GM19397 (cell line): ENCODE measurements at regions not wholly inside any gene's neighbourhood (a gene's known extent, or its start where the extent isn't known, plus 50 kb on each side); places are given as distances from the start of the nearest gene placed in this dataset.

Experiments
- ATAC-seq: cut with Tn5 transposase; IDR thresholded peaks from one replicate; pipeline ENCODE4 v1.9.1; 2021; ENCODE audit warnings: mild to moderate bottlenecking, moderate library complexity; ENCODE audit not compliant: unreplicated experiment

- no peak for ATAC-seq
These were observed 272.8 kb downstream of the MAFB start for GRCh38 chr20:40416274-40416673.

- ATAC-seq: no peak
These were observed 274.0 kb downstream of the MAFB start for GRCh38 chr20:40414843-40415615.

DNA sequence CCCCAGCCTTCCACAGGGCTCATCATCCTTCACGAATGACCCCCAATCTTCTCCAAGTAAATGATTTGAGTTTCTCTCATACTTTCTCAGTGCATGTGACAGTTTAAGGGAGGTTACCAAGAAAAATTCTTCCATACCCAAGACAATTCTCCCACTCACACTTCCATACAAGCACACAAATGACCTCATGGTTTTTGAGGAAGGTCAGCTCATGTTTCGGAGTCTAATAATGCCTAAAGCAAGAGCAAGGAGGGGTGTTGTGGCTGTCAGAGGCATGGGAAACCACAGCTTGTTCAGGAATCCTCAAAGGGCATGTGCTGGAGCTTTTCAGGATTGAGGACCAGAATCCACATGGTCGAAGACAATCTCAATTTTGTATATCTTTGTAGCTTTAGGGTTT is 279.0 kb downstream of the MAFB start:
- no peak for ATAC-seq

GRCh38 chr20:40397467-40397866 is 291.6 kb downstream of the MAFB start:
- no peak for ATAC-seq

DNA sequence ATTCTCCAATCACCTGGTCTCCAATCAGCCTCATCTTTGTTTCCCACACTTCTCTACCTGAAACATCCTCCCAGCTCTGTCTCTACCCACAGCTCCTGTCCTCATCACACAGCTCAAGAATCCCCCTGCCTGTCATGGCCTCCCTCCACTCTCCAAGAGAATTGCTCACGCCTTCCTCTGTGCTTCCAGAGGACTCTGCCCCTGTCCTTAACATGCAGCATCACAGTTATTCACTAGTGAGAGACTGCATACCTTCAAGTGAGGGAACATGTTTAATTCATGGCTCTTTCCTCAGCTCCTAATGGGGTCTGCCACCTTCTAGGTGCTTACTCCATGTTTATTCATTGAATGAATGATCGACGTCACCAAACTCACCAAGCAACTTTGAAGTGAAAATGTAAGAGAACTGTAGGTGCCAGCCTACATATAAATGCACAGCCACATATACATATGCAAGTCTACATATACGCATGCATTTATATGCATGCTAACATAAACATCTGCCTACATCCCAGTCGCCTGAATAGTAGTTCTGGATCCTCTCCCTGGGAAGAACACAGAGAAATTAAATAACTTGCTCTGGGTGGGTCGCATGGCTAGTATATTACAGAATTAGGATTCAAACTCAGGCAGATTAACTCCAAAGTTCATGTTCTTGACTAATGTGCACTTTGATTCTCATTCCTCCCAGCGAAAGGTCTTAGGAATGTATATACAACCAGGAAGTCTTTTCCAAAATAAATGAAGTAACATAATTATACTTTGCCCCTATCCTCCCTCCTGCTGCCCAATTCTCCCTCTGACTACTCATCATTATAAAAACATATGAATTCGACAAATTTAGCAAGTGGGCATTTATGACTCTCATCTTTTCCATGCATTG is 295.6 kb downstream of the MAFB start:
- ATAC-seq: no peak

- ATAC-seq: no peak
These were observed 298.4 kb downstream of the MAFB start for GRCh38 chr20:40390654-40391053.

- ATAC-seq: no peak
These were observed 318.2 kb downstream of the MAFB start for GRCh38 chr20:40370800-40371199.

GRCh38 chr20:40368876-40369275 is 320.2 kb downstream of the MAFB start:
- no peak for ATAC-seq

GRCh38 chr20:40361916-40362315 is 327.1 kb downstream of the MAFB start:
- no peak for ATAC-seq

DNA sequence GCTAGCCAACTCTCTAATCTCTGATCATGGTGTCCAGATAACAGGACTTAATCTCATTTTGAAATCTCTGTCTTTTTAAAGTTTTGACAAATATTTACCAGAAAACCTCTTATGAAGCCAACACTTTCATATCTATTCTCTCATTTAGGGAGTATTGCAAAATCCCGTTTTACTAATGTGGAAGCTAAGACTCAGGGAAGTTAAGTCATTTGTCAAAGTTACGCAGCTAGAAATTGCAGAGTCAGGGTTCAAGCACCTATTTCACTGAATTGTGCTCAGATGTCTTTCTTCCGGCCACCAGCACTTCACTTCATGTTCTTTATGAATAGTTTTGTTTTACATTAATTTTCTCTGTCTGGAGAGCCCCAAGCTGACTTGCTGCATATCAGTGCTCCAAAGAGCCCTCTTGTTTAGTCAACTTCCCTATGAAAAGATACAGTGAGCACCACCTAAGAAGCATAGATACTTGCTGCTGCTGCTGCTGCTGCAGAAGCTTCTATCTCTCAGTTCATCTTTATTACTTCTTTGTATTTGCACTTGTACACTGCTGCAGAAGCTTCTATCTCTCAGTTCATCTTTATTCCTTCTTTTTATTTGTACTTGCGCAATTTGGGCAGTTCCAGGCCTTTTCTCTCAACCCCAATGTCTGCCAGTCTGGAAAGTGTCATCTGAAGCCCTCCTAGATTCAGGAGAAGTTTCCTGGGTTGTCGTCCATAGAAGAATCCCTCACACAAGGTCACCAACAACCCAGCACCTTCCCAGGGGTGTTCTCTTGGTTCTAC is 329.7 kb downstream of the MAFB start:
- ATAC-seq: no peak

GRCh38 chr20:40354880-40355279 is 334.2 kb downstream of the MAFB start:
- ATAC-seq: no peak

GRCh38 chr20:40343390-40343789 is 345.6 kb downstream of the MAFB start:
- ATAC-seq: no peak

DNA sequence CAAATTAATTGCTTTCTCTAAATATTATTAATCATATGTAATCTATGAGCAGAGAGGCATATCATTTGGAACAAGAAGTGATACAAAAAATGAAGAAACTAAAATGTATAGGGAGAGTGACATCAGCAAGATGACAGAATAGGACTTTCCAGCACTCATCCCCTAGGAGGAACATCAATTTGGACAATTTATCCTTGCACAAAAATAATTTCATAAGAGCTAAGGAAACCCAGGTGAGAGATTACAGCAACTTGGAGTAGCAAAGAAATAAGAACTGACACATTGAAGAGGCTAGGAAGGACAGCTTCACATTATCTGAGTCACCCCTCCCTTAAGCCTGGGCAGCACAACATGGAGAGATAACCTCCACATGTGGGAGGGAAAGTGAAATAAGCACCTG is 347.5 kb downstream of the MAFB start:
- ATAC-seq: no peak

- no peak for ATAC-seq
These were observed 349.2 kb downstream of the MAFB start for GRCh38 chr20:40339661-40340449.

DNA sequence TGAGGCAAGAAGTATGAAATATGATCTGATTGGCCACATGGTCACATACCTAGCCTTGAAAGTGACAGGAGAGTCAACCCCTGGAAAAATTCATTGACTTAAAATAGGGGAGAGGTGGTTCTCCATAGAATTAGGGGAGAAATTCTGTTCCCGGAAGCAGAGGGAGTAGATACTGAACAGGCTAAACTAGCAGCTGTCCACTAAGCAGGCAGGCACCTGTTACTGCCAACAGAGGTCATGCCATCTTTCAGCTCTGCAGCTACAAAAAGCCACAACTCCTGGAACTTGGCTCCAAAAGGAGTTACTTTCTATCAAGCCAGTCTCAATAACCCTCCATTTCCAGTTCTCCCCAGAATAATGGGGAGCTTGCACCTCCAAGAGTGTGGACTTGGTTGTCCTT is 352.5 kb downstream of the MAFB start:
- ATAC-seq: no peak

DNA sequence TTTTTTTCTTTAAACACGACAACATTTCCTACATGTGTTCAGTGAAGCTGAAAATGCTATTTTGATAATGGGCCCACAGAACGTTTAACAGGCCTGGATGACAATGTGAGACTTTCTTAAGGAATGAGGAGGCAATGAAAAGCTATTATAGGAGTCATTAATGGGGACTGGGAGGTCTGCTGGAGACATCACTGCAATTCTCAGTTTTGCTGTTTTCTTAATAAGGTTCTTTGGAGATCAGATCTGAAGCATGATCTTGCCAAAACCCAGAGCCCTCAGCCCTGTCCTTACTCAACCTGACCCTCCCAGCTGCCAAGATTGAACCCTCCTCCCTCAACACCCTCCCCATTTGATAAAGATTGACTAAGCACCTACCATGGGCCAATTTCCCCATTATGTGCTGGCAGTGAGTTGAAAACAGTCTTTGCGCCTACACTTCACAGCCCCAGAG is 353.1 kb downstream of the MAFB start:
- no peak for ATAC-seq

DNA sequence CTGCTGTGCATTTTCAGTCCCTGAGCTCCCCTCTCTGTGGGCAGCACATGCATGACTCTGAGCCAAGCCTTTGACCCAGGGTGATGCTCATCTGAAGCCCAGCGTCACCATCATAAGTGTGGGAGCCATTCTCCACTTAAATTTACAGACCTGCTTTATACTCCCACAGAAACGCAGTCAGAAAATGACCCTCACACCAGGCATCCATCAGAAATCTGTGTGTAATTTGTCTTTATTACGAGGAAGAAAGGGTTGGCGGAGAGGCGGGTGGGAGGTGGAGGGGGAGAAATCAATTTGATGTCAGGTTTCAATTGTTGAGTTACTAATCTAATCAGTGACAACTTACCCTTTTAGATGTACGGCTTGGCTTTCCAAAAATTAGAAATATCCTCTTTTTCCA is 353.6 kb downstream of the MAFB start:
- no peak for ATAC-seq

GRCh38 chr20:40333591-40333990 is 355.4 kb downstream of the MAFB start:
- no peak for ATAC-seq

GRCh38 chr20:40331807-40332560 is 357.1 kb downstream of the MAFB start:
- no peak for ATAC-seq

DNA sequence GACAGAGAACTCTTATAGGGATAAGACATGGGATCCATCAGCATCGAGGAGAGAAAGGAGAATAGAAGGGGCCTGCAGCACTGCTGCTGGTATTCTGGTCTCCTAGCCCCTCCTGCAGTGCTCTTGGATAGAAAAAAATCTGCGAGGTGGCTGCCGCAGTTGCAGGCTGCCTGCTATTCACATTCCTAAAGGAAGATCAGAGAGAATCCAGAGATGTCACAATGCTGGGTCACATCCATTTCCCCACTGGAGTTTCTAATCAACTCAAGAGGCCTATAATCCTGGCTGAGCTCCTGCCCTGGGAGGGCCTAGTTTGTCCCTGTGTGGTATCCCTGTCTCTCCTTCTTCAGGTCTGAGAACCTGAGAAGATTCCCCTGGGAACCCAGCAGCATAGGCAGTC is 357.8 kb downstream of the MAFB start:
- ATAC-seq: no peak
